Fibroblast of the aortic adventitia (primary cell): ENCODE measurements at regions not wholly inside any gene's neighbourhood (a gene's known extent, or its start where the extent isn't known, plus 50 kb on each side); places are given as distances from the start of the nearest gene placed in this dataset. TPM values are rescaled to one million over a fixed set of nuclear protein-coding genes. Genes with fewer than 3 reads are reported as not detected.

Experiments
- DNase-seq: peaks from one replicate; pipeline ENCODE4 v3.0.0-alpha.2; 2010; ENCODE audit warnings: low read depth
- H3K4me3 ChIP-seq: 2 replicates; pipeline ENCODE4 v1.5.1; 2011; ENCODE audit warnings: low read depth, mild to moderate bottlenecking, control low read depth, low read length, moderate library complexity
- CTCF ChIP-seq: IDR thresholded peaks from 2 replicates; pipeline ENCODE4 v1.5.1; 2011; ENCODE audit warnings: mild to moderate bottlenecking, low read length, control low read depth, inconsistent platforms; ENCODE audit not compliant: insufficient read depth
- small RNA-seq: library from RNA; depleted of rRNA; stranded (forward); fragments of <200 nt; gene quantifications from one replicate; pipeline ENCODE3, GENCODE V24; 2012

- DNase-seq, result no peak
Observed at GRCh38 chr3:165903885-165904630, 66.8 kb upstream of the BCHE start.

GRCh38 chr3:165899066-165899465 is 61.8 kb upstream of the BCHE start:
- H3K4me3 ChIP-seq, result no peak overlapping the region
- TF ChIP-seq CTCF, result no peak
- no peak for DNase-seq

More at GRCh38 chr3:165903885-165904630, 66.8 kb upstream of the BCHE start:
- H3K4me3 ChIP-seq, result no peak overlapping the region
- TF ChIP-seq CTCF, result no peak

- TF ChIP-seq CTCF, result no peak
- DNase-seq, result no peak
- no peak overlapping the region for H3K4me3 ChIP-seq
Observed at GRCh38 chr3:165897137-165897536, 59.9 kb upstream of the BCHE start.

GRCh38 chr3:165895919-165896318 is 58.7 kb upstream of the BCHE start:
- TF ChIP-seq CTCF, result no peak
- DNase-seq, result no peak
- H3K4me3 ChIP-seq, result no peak overlapping the region

GRCh38 chr3:165892565-165892964 is 55.3 kb upstream of the BCHE start:
- no peak overlapping the region for H3K4me3 ChIP-seq
- DNase-seq, result no peak
- TF ChIP-seq CTCF, result no peak

Small RNAs in the stretch of these regions (small RNA-seq; reads per million reads assigned to genes)
- not detected for gene AC069439.1
- gene AC072046.1, result not detected
- gene AC072046.2, result not detected
- not detected for gene MTND4LP10
- gene RN7SKP298, result not detected
